H9 (cell line): ENCODE measurements at regions not wholly inside any gene's neighbourhood (a gene's known extent, or its start where the extent isn't known, plus 50 kb on each side); places are given as distances from the start of the nearest gene placed in this dataset.

Source experiments
- DNase-seq: peaks from one replicate; pipeline ENCODE4 v3.0.0-alpha.2; 2017
- H2AFZ ChIP-seq: one replicate; pipeline ENCODE4 v1.6.1; 2013; ENCODE audit warnings: mild to moderate bottlenecking, low read length, control low read depth, moderate library complexity
- H2AK5ac ChIP-seq: 2 replicates; pipeline ENCODE4 v1.6.1; 2013; ENCODE audit warnings: low read length, control low read depth, mixed read lengths; ENCODE audit not compliant: insufficient read length
- H2BK120ac ChIP-seq: one replicate; pipeline ENCODE4 v1.6.1; 2013; ENCODE audit warnings: low read depth, mild to moderate bottlenecking, low read length, control low read depth, inconsistent platforms; ENCODE audit not compliant: poor library complexity, severe bottlenecking
- H2BK12ac ChIP-seq: 2 replicates; pipeline ENCODE4 v1.6.1; 2013; ENCODE audit warnings: low read length, control low read depth, mixed read lengths, low read depth; ENCODE audit not compliant: insufficient read length
- H2BK15ac ChIP-seq: 2 replicates; pipeline ENCODE4 v1.6.1; 2013; ENCODE audit warnings: low read depth, low read length, control low read depth
- H2BK20ac ChIP-seq: one replicate; pipeline ENCODE4 v1.6.1; 2013; ENCODE audit warnings: low read depth, mild to moderate bottlenecking, low read length, control low read depth, inconsistent platforms; ENCODE audit not compliant: poor library complexity, severe bottlenecking
- H2BK5ac ChIP-seq: 2 replicates; pipeline ENCODE4 v1.6.1; 2013; ENCODE audit warnings: low read length, control low read depth, mixed read lengths; ENCODE audit not compliant: insufficient read length
- H3K14ac ChIP-seq: 2 replicates; pipeline ENCODE4 v1.6.1; 2013; ENCODE audit warnings: low read length, control low read depth; ENCODE audit not compliant: insufficient read depth
- H3K18ac ChIP-seq: 2 replicates; pipeline ENCODE4 v1.6.1; 2013; ENCODE audit warnings: low read depth, mild to moderate bottlenecking, mixed read lengths, low read length, control low read depth; ENCODE audit not compliant: insufficient read length
- H3K23ac ChIP-seq: 2 replicates; pipeline ENCODE4 v1.6.1; 2013; ENCODE audit warnings: low read length, control low read depth, mixed read lengths, low read depth; ENCODE audit not compliant: insufficient read length
- H3K23me2 ChIP-seq: 2 replicates; pipeline ENCODE4 v1.6.1; 2013; ENCODE audit warnings: low read depth, mild to moderate bottlenecking, mixed read lengths, low read length, control low read depth; ENCODE audit not compliant: insufficient read length, poor library complexity, severe bottlenecking
- H3K27ac ChIP-seq: 2 replicates; pipeline ENCODE4 v1.5.1; 2013; ENCODE audit warnings: low read length, control low read depth, mixed read lengths, low read depth; ENCODE audit not compliant: insufficient read length
- H3K27me3 ChIP-seq: 2 replicates; pipeline ENCODE4 v1.6.1; 2013; ENCODE audit warnings: low read length, control low read depth, inconsistent platforms; ENCODE audit not compliant: insufficient read depth
- H3K4ac ChIP-seq: 2 replicates; pipeline ENCODE4 v1.6.1; 2013; ENCODE audit warnings: low read depth, mild to moderate bottlenecking, control low read depth, inconsistent platforms, low read length, moderate library complexity
- H3K4me1 ChIP-seq: 2 replicates; pipeline ENCODE4 v1.6.1; 2013; ENCODE audit warnings: low read length, control low read depth, inconsistent platforms; ENCODE audit not compliant: insufficient read depth
- H3K4me2 ChIP-seq: 2 replicates; pipeline ENCODE4 v1.6.1; 2013; ENCODE audit warnings: low read length, control low read depth, mixed read lengths; ENCODE audit not compliant: insufficient read length, insufficient read depth
- H3K56ac ChIP-seq: 2 replicates; pipeline ENCODE4 v1.6.1; 2013; ENCODE audit warnings: low read depth, mild to moderate bottlenecking, mixed read lengths, low read length, control low read depth; ENCODE audit not compliant: insufficient read length
- H3K79me1 ChIP-seq: 2 replicates; pipeline ENCODE4 v1.6.1; 2013; ENCODE audit warnings: low read depth, mild to moderate bottlenecking, moderate library complexity, low read length, control low read depth, inconsistent platforms; ENCODE audit not compliant: insufficient read depth, poor library complexity, severe bottlenecking
- H3K79me2 ChIP-seq: 2 replicates; pipeline ENCODE4 v1.6.1; 2013; ENCODE audit warnings: low read length, control low read depth, inconsistent platforms; ENCODE audit not compliant: insufficient read depth
- H3K9ac ChIP-seq: 2 replicates; pipeline ENCODE4 v1.6.1; 2013; ENCODE audit warnings: low read length, control low read depth, mixed read lengths; ENCODE audit not compliant: insufficient read length; ENCODE audit errors: extremely low read depth
- H3K9me3 ChIP-seq: one replicate; pipeline ENCODE4 v1.6.1; 2013; ENCODE audit warnings: low read depth, low read length, inconsistent platforms; ENCODE audit not compliant: control insufficient read depth
- H3T11ph ChIP-seq: one replicate; pipeline ENCODE4 v1.6.1; 2013; ENCODE audit warnings: mild to moderate bottlenecking, low read length, control low read depth, inconsistent platforms
- H4K20me1 ChIP-seq: one replicate; pipeline ENCODE4 v1.6.1; 2013; ENCODE audit not compliant: control insufficient read depth, insufficient read length, insufficient read depth
- H4K5ac ChIP-seq: 2 replicates; pipeline ENCODE4 v1.6.1; 2013; ENCODE audit warnings: low read depth, mild to moderate bottlenecking, mixed read lengths, low read length, control low read depth; ENCODE audit not compliant: insufficient read length
- H4K8ac ChIP-seq: replicated peaks from 2 replicates; pipeline ENCODE4 v1.6.1; 2013; ENCODE audit warnings: low read length, control low read depth, mixed read lengths, low read depth; ENCODE audit not compliant: insufficient read length
- H4K91ac ChIP-seq: 2 replicates; pipeline ENCODE4 v1.6.1; 2013; ENCODE audit warnings: low read depth, mild to moderate bottlenecking, moderate library complexity, mixed read lengths, low read length, control low read depth; ENCODE audit not compliant: insufficient read length
- H3K27ac Mint-ChIP-seq, 3 experiments: 2 replicates in 2 of 3; 3 replicates in 1 of 3; pipeline ENCODE4 v1.8.0; 2020 to 2021; ENCODE audit warnings: mixed read lengths in 3 of 3, mild to moderate bottlenecking in 1 of 3, moderate library complexity in 1 of 3
- H3K27me3 Mint-ChIP-seq: 2 replicates; pipeline ENCODE4 v1.8.0; 2021; ENCODE audit warnings: low read depth, mild to moderate bottlenecking, moderate library complexity, mixed read lengths
- H3K36me3 Mint-ChIP-seq, 3 experiments: 2 replicates in 2 of 3; 3 replicates in 1 of 3; pipeline ENCODE4 v1.8.0; 2020 to 2021; ENCODE audit warnings: low read depth in 3 of 3, mixed read lengths in 3 of 3; ENCODE audit not compliant: insufficient read depth in 1 of 3
- H3K4me1 Mint-ChIP-seq, 2 experiments: 2 replicates each; pipeline ENCODE4 v1.8.0; 2020; ENCODE audit warnings: mixed read lengths in 2 of 2
- H3K4me3 Mint-ChIP-seq, 2 experiments: 2 replicates in 1 of 2; 3 replicates in 1 of 2; pipeline ENCODE4 v1.8.0; 2020 to 2021; ENCODE audit warnings: mild to moderate bottlenecking in 2 of 2, mixed read lengths in 2 of 2, moderate library complexity in 1 of 2
- H3K9me3 Mint-ChIP-seq, 2 experiments: 2 replicates in 1 of 2; 3 replicates in 1 of 2; pipeline ENCODE4 v1.8.0; 2020; ENCODE audit warnings: mild to moderate bottlenecking in 2 of 2, mixed read lengths in 2 of 2, moderate library complexity in 1 of 2
- WGBS: extraction: QIAGEN DNeasy Blood & Tissue Kit; methylation state at CpG from one replicate; pipeline ENCODE4 v1.1.7; 2013; ENCODE audit warnings: missing lambda C conversion rate, low lambda C conversion rate, mixed read lengths; ENCODE audit not compliant: insufficient read length; ENCODE audit errors: extremely low coverage; 5-methylcytosine and 5-hydroxymethylcytosine counted together
- TF ChIP-seq, protein P1 (sequence below): fragments of 200-600 bp; sonication (generic); conservative IDR thresholded peaks from 3 replicates; pipeline ENCODE4 v1.8.0; 2021; ENCODE audit warnings: antibody characterized with exemption, mild to moderate bottlenecking

- no peak overlapping the region for H2AFZ ChIP-seq
- no peak overlapping the region for H4K8ac ChIP-seq
- DNase-seq = no peak
- no peak overlapping the region for H3K4me3 Mint-ChIP-seq
- H2BK120ac ChIP-seq = no peak overlapping the region
- H3K27me3 ChIP-seq = no peaks in the 10 kb centered on the region
- no peak overlapping the region for H3K4me2 ChIP-seq
- no peaks in the 10 kb centered on the region for H3K9me3 ChIP-seq
- H2BK12ac ChIP-seq = no peak overlapping the region
- no peaks in the 10 kb centered on the region for H3K79me2 ChIP-seq
- H3K79me1 ChIP-seq = no peaks in the 10 kb centered on the region
- H4K20me1 ChIP-seq = no peaks in the 10 kb centered on the region
- no peaks in the 10 kb centered on the region for H3K23me2 ChIP-seq
- H3K23ac ChIP-seq = no peak overlapping the region
- peaks cover 0 to 9% of the 10 kb centered on the region in 2 experiments; a peak in 2 of 4 replicates for H3K4me1 Mint-ChIP-seq
- no peak overlapping the region for H3T11ph ChIP-seq
- no peaks in the 10 kb centered on the region for H3K9me3 Mint-ChIP-seq
- TF ChIP-seq, protein P1, sequence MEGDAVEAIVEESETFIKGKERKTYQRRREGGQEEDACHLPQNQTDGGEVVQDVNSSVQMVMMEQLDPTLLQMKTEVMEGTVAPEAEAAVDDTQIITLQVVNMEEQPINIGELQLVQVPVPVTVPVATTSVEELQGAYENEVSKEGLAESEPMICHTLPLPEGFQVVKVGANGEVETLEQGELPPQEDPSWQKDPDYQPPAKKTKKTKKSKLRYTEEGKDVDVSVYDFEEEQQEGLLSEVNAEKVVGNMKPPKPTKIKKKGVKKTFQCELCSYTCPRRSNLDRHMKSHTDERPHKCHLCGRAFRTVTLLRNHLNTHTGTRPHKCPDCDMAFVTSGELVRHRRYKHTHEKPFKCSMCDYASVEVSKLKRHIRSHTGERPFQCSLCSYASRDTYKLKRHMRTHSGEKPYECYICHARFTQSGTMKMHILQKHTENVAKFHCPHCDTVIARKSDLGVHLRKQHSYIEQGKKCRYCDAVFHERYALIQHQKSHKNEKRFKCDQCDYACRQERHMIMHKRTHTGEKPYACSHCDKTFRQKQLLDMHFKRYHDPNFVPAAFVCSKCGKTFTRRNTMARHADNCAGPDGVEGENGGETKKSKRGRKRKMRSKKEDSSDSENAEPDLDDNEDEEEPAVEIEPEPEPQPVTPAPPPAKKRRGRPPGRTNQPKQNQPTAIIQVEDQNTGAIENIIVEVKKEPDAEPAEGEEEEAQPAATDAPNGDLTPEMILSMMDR = no peak
- H2BK20ac ChIP-seq = no peak overlapping the region
- H4K91ac ChIP-seq = no peak overlapping the region
- no CpG with 5 or more reads among the region's 5 CpGs for WGBS
- no peak overlapping the region for H3K4ac ChIP-seq
- no peak overlapping the region for H2AK5ac ChIP-seq
- no peaks in the 10 kb centered on the region for H3K4me1 ChIP-seq
- H2BK15ac ChIP-seq = no peak overlapping the region
- H3K9ac ChIP-seq = no peak overlapping the region
- no peak overlapping the region for H3K14ac ChIP-seq
- peaks cover 2% of the 10 kb centered on the region for H3K27me3 Mint-ChIP-seq
- H4K5ac ChIP-seq = no peak overlapping the region
- no peaks in the 10 kb centered on the region for H3K36me3 Mint-ChIP-seq
- no peak overlapping the region for H3K56ac ChIP-seq
- H3K27ac Mint-ChIP-seq = 0 out of 7 replicates have a peak overlapping the region, but pooled peaks of 1 of the 3 experiments have one; percentile 8
- H3K18ac ChIP-seq = no peak overlapping the region
- H3K27ac ChIP-seq = no peak overlapping the region
- H2BK5ac ChIP-seq = no peak overlapping the region
Measured at GRCh38 chr10:91123261-91123660, 97.2 kb upstream of the PCGF5 start.
